ENCODE measurements at regions not wholly inside any gene's neighbourhood (a gene's known extent, or its start where the extent isn't known, plus 50 kb on each side); places are given as distances from the start of the nearest gene placed in this dataset.
"Not testable (repeated sequence)": the region's sequence is repeated elsewhere in the genome, so short reads cannot be mapped to it uniquely, and the experiment has no call there.

GRCh38 chr6:27140999-27141528 lies 106.4 kb upstream of the PRSS16 start:
- no peaks in the 10 kb centered on the region for H3K27me3 ChIP-seq (ENCODE audit: control insufficient read depth, insufficient read depth, low read length)
- H3K36me3 ChIP-seq (ENCODE audit: control insufficient read depth, insufficient read depth, low read length), result no peaks in the 10 kb centered on the region
- no peak overlapping the region for H3K4me3 ChIP-seq (ENCODE audit: low read length)
- peaks cover 4% of the 10 kb centered on the region for H3K4me1 ChIP-seq (ENCODE audit: control insufficient read depth, insufficient read depth, low read length)
- no peak overlapping the region for H3K27ac ChIP-seq (ENCODE audit: low read depth, low read length)
- no peak overlapping the region for H3K9ac ChIP-seq (ENCODE audit: low read length)

- Histone ChIP-seq H3K36me3 (ENCODE audit: control insufficient read depth, insufficient read depth, low read length) (no peaks in the 10 kb centered on the region), H3K9ac (ENCODE audit: low read length) (no peak overlapping the region), H3K4me3 (ENCODE audit: low read length) (no peak overlapping the region), H3K4me1 (ENCODE audit: control insufficient read depth, insufficient read depth, low read length) (peaks cover 4% of the 10 kb centered on the region), H3K27ac (ENCODE audit: low read depth, low read length) (no peak overlapping the region), H3K27me3 (ENCODE audit: control insufficient read depth, insufficient read depth, low read length) (no peaks in the 10 kb centered on the region)
Observed at GRCh38 chr6:27141529-27142015, 105.9 kb upstream of the PRSS16 start.

- not testable (repeated sequence) for H3K9ac ChIP-seq (ENCODE audit: low read length); H3K36me3 ChIP-seq (ENCODE audit: control insufficient read depth, insufficient read depth, low read length); H3K4me1 ChIP-seq (ENCODE audit: control insufficient read depth, insufficient read depth, low read length); H3K4me3 ChIP-seq (ENCODE audit: low read length); H3K27me3 ChIP-seq (ENCODE audit: control insufficient read depth, insufficient read depth, low read length); H3K27ac ChIP-seq (ENCODE audit: low read depth, low read length)
Observed at GRCh38 chr6:27143020-27143388, 104.5 kb upstream of the PRSS16 start.

GRCh38 chr6:27143474-27144026 lies 104.0 kb upstream of the PRSS16 start:
- Histone ChIP-seq H3K4me3 (ENCODE audit: low read length) (no peak overlapping the region), H3K9ac (ENCODE audit: low read length) (no peak overlapping the region), H3K4me1 (ENCODE audit: control insufficient read depth, insufficient read depth, low read length) (peaks cover 4% of the 10 kb centered on the region), H3K36me3 (ENCODE audit: control insufficient read depth, insufficient read depth, low read length) (no peaks in the 10 kb centered on the region), H3K27ac (ENCODE audit: low read depth, low read length) (no peak overlapping the region), H3K27me3 (ENCODE audit: control insufficient read depth, insufficient read depth, low read length) (no peaks in the 10 kb centered on the region)

- Histone ChIP-seq H3K36me3 (ENCODE audit: control insufficient read depth, insufficient read depth, low read length) (no peaks in the 10 kb centered on the region), H3K9ac (ENCODE audit: low read length) (no peak overlapping the region), H3K4me1 (ENCODE audit: control insufficient read depth, insufficient read depth, low read length) (peaks cover 4% of the 10 kb centered on the region), H3K27ac (ENCODE audit: low read depth, low read length) (no peak overlapping the region), H3K27me3 (ENCODE audit: control insufficient read depth, insufficient read depth, low read length) (no peaks in the 10 kb centered on the region), H3K4me3 (ENCODE audit: low read length) (peak overlapping the region; percentile 88)
Observed at GRCh38 chr6:27144740-27145079, 102.8 kb upstream of the PRSS16 start.

- H3K4me3 ChIP-seq (ENCODE audit: low read length), result peak overlapping the region; percentile 88
- H3K9ac ChIP-seq (ENCODE audit: low read length), result peak overlapping the region; percentile 95
- no peaks in the 10 kb centered on the region for H3K36me3 ChIP-seq (ENCODE audit: control insufficient read depth, insufficient read depth, low read length)
- no peaks in the 10 kb centered on the region for H3K27me3 ChIP-seq (ENCODE audit: control insufficient read depth, insufficient read depth, low read length)
- H3K4me1 ChIP-seq (ENCODE audit: control insufficient read depth, insufficient read depth, low read length), result peaks cover 4% of the 10 kb centered on the region
- peak overlapping the region; percentile 91 for H3K27ac ChIP-seq (ENCODE audit: low read depth, low read length)
Observed at GRCh38 chr6:27145731-27146455, 101.6 kb upstream of the PRSS16 start.

- Histone ChIP-seq H3K9ac (ENCODE audit: low read length) (peak overlapping the region; percentile 87), H3K4me3 (ENCODE audit: low read length) (peak overlapping the region; percentile 88), H3K27ac (ENCODE audit: low read depth, low read length) (peak overlapping the region; percentile 91)
- not testable (repeated sequence) for H3K4me1 ChIP-seq (ENCODE audit: control insufficient read depth, insufficient read depth, low read length); H3K27me3 ChIP-seq (ENCODE audit: control insufficient read depth, insufficient read depth, low read length); H3K36me3 ChIP-seq (ENCODE audit: control insufficient read depth, insufficient read depth, low read length)
Observed at GRCh38 chr6:27146456-27146705, 101.1 kb upstream of the PRSS16 start.

- Histone ChIP-seq H3K27me3 (ENCODE audit: control insufficient read depth, insufficient read depth, low read length) (no peaks in the 10 kb centered on the region), H3K27ac (ENCODE audit: low read depth, low read length) (peak overlapping the region; percentile 91), H3K36me3 (ENCODE audit: control insufficient read depth, insufficient read depth, low read length) (no peaks in the 10 kb centered on the region), H3K4me3 (ENCODE audit: low read length) (peak overlapping the region; percentile 88), H3K4me1 (ENCODE audit: control insufficient read depth, insufficient read depth, low read length) (peaks cover 4% of the 10 kb centered on the region), H3K9ac (ENCODE audit: low read length) (peak overlapping the region; percentile 87)
Observed at GRCh38 chr6:27146706-27147505, 100.6 kb upstream of the PRSS16 start.

GRCh38 chr6:27148404-27148795 lies 99.1 kb upstream of the PRSS16 start:
- no peak overlapping the region for H3K4me3 ChIP-seq (ENCODE audit: low read length)
- H3K4me1 ChIP-seq (ENCODE audit: control insufficient read depth, insufficient read depth, low read length), result peaks cover 4% of the 10 kb centered on the region
- H3K27ac ChIP-seq (ENCODE audit: low read depth, low read length), result no peak overlapping the region
- H3K36me3 ChIP-seq (ENCODE audit: control insufficient read depth, insufficient read depth, low read length), result no peaks in the 10 kb centered on the region
- H3K9ac ChIP-seq (ENCODE audit: low read length), result no peak overlapping the region
- no peaks in the 10 kb centered on the region for H3K27me3 ChIP-seq (ENCODE audit: control insufficient read depth, insufficient read depth, low read length)

GRCh38 chr6:27149150-27149549 lies 98.4 kb upstream of the PRSS16 start:
- no peak overlapping the region for H3K4me3 ChIP-seq (ENCODE audit: low read length)
- H3K27ac ChIP-seq (ENCODE audit: low read depth, low read length), result no peak overlapping the region
- H3K4me1 ChIP-seq (ENCODE audit: control insufficient read depth, insufficient read depth, low read length), result peaks cover 4% of the 10 kb centered on the region
- H3K27me3 ChIP-seq (ENCODE audit: control insufficient read depth, insufficient read depth, low read length), result no peaks in the 10 kb centered on the region
- H3K36me3 ChIP-seq (ENCODE audit: control insufficient read depth, insufficient read depth, low read length), result no peaks in the 10 kb centered on the region
- no peak overlapping the region for H3K9ac ChIP-seq (ENCODE audit: low read length)

- H3K36me3 ChIP-seq (ENCODE audit: control insufficient read depth, insufficient read depth, low read length), result no peaks in the 10 kb centered on the region
- H3K9ac ChIP-seq (ENCODE audit: low read length), result no peak overlapping the region
- H3K27me3 ChIP-seq (ENCODE audit: control insufficient read depth, insufficient read depth, low read length), result no peaks in the 10 kb centered on the region
- peaks cover 4% of the 10 kb centered on the region for H3K4me1 ChIP-seq (ENCODE audit: control insufficient read depth, insufficient read depth, low read length)
- no peak overlapping the region for H3K27ac ChIP-seq (ENCODE audit: low read depth, low read length)
- H3K4me3 ChIP-seq (ENCODE audit: low read length), result no peak overlapping the region
Observed at GRCh38 chr6:27154696-27155095, 92.8 kb upstream of the PRSS16 start.

GRCh38 chr6:27156874-27157458 lies 90.5 kb upstream of the PRSS16 start:
- H3K4me1 ChIP-seq (ENCODE audit: control insufficient read depth, insufficient read depth, low read length), result peaks cover 4% of the 10 kb centered on the region
- no peaks in the 10 kb centered on the region for H3K27me3 ChIP-seq (ENCODE audit: control insufficient read depth, insufficient read depth, low read length)
- peak overlapping the region; percentile 73 for H3K4me3 ChIP-seq (ENCODE audit: low read length)
- no peaks in the 10 kb centered on the region for H3K36me3 ChIP-seq (ENCODE audit: control insufficient read depth, insufficient read depth, low read length)
- H3K27ac ChIP-seq (ENCODE audit: low read depth, low read length), result no peak overlapping the region
- H3K9ac ChIP-seq (ENCODE audit: low read length), result no peak overlapping the region

All from rectal smooth muscle tissue (tissue), 1 donor.